WTC11 (cell line): ENCODE measurements at regions not wholly inside any gene's neighbourhood (a gene's known extent, or its start where the extent isn't known, plus 50 kb on each side); places are given as distances from the start of the nearest gene placed in this dataset.

Experiments
- ATAC-seq: fragments of 200-7000 bp; cut with Tn5 transposase; 2 replicates; pipeline ENCODE4 v1.10.0; 2021; ENCODE audit warnings: mild to moderate bottlenecking, moderate library complexity
- CTCF ChIA-PET: fragments of 300-600 bp; sonication (Branson Sonifier 250); formaldehyde crosslinking; loops from one replicate; lab custom pipeline; 2021; ENCODE audit warnings: antibody characterized with exemption; lab: Charles Lee
- POLR2A ChIA-PET: fragments of 350-600 bp; sonication (Branson Sonifier 250); formaldehyde crosslinking; loops from one replicate; lab custom pipeline; 2021; ENCODE audit warnings: antibody characterized with exemption; lab: Charles Lee
- DNase-seq: peaks from one replicate; pipeline ENCODE4 v3.0.0; 2021; ENCODE audit warnings: low spot score
- H3K27ac Mint-ChIP-seq: 2 replicates; pipeline ENCODE4 v1.8.0; 2021; ENCODE audit warnings: mixed read lengths
- H3K27me3 Mint-ChIP-seq: 2 replicates; pipeline ENCODE4 v1.8.0; 2021; ENCODE audit warnings: low read depth, mild to moderate bottlenecking, moderate library complexity, mixed read lengths
- H3K36me3 Mint-ChIP-seq: 2 replicates; pipeline ENCODE4 v1.8.0; 2021; ENCODE audit warnings: mixed read lengths
- H3K4me1 Mint-ChIP-seq: 2 replicates; pipeline ENCODE4 v1.8.0; 2022; ENCODE audit warnings: mixed read lengths
- H3K4me3 Mint-ChIP-seq: 2 replicates; pipeline ENCODE4 v1.8.0; 2021; ENCODE audit warnings: mild to moderate bottlenecking, moderate library complexity, mixed read lengths
- H3K9me3 Mint-ChIP-seq: 2 replicates; pipeline ENCODE4 v1.8.0; 2021; ENCODE audit warnings: mixed read lengths
- ATF2 ChIP-seq: sonication (generic); formaldehyde crosslinking; IDR thresholded peaks from 2 replicates; pipeline ENCODE4 v1.8.1; 2022; ENCODE audit warnings: low read depth, missing genetic modification reagents, borderline replicate concordance
- CTCF ChIP-seq: fragments of 200-600 bp; IDR thresholded peaks from 2 replicates; pipeline ENCODE4 v1.8.0; 2022; ENCODE audit warnings: antibody characterized with exemption
- E2F1 ChIP-seq: sonication (generic); formaldehyde crosslinking; IDR thresholded peaks from 2 replicates; pipeline ENCODE4 v1.8.0; 2022; ENCODE audit warnings: mild to moderate bottlenecking, missing genetic modification reagents
- ERG ChIP-seq: fragments of 250-450 bp; sonication (Bioruptor Pico); IDR thresholded peaks from 2 replicates; pipeline ENCODE4 v1.8.0; 2021; ENCODE audit warnings: mild to moderate bottlenecking
- ETV6 ChIP-seq: sonication (generic); formaldehyde crosslinking; IDR thresholded peaks from 2 replicates; pipeline ENCODE4 v1.8.1; 2022; ENCODE audit warnings: mild to moderate bottlenecking, missing genetic modification reagents
- FOXJ3 ChIP-seq: sonication (generic); formaldehyde crosslinking; IDR thresholded peaks from 2 replicates; pipeline ENCODE4 v1.9.0; 2021; ENCODE audit warnings: missing genetic modification reagents, mild to moderate bottlenecking, borderline replicate concordance
- FOXP1 ChIP-seq: sonication (generic); formaldehyde crosslinking; IDR thresholded peaks from 2 replicates; pipeline ENCODE4 v1.8.0; 2022; ENCODE audit warnings: missing genetic modification reagents, mild to moderate bottlenecking, moderate library complexity, borderline replicate concordance
- GRHL2 ChIP-seq: fragments of 250-450 bp; sonication (Bioruptor Pico); IDR thresholded peaks from 2 replicates; pipeline ENCODE4 v1.8.0; 2022; ENCODE audit warnings: mild to moderate bottlenecking, moderate library complexity; ENCODE audit not compliant: insufficient replicate concordance, severe bottlenecking
- HMGA2 ChIP-seq: fragments of 250-450 bp; sonication (Bioruptor Pico); IDR thresholded peaks from 2 replicates; pipeline ENCODE4 v1.4.0; 2021; ENCODE audit warnings: mild to moderate bottlenecking, moderate library complexity
- JAZF1 ChIP-seq: fragments of 250-450 bp; sonication (Bioruptor Pico); IDR thresholded peaks from 2 replicates; pipeline ENCODE4 v1.9.0; 2021; ENCODE audit warnings: moderate library complexity, mild to moderate bottlenecking, inconsistent platforms
- MXD4 ChIP-seq: fragments of 250-450 bp; sonication (Bioruptor Pico); IDR thresholded peaks from 2 replicates; pipeline ENCODE4 v1.8.0; 2021; ENCODE audit warnings: mild to moderate bottlenecking, moderate library complexity, borderline replicate concordance
- NR2C2 ChIP-seq: sonication (generic); formaldehyde crosslinking; IDR thresholded peaks from 2 replicates; pipeline ENCODE4 v1.8.0; 2022; ENCODE audit warnings: mild to moderate bottlenecking, missing genetic modification reagents
- PREB ChIP-seq: sonication (generic); formaldehyde crosslinking; IDR thresholded peaks from 2 replicates; pipeline ENCODE4 v1.8.1; 2022; ENCODE audit warnings: mild to moderate bottlenecking, missing genetic modification reagents, moderate library complexity, borderline replicate concordance
- PRRX2 ChIP-seq: fragments of 250-450 bp; sonication (Bioruptor Pico); IDR thresholded peaks from 2 replicates; pipeline ENCODE4 v1.8.0; 2021; ENCODE audit warnings: mild to moderate bottlenecking
- USF1 ChIP-seq: sonication (generic); formaldehyde crosslinking; IDR thresholded peaks from 2 replicates; pipeline ENCODE4 v1.8.0; 2022; ENCODE audit warnings: mild to moderate bottlenecking, missing genetic modification reagents
- ZBTB43 ChIP-seq: sonication (generic); formaldehyde crosslinking; IDR thresholded peaks from 2 replicates; pipeline ENCODE4 v1.8.1; 2023; ENCODE audit warnings: mild to moderate bottlenecking, missing genetic modification reagents
- ZNF512 ChIP-seq: sonication (generic); formaldehyde crosslinking; IDR thresholded peaks from 2 replicates; pipeline ENCODE4 v1.8.1; 2022; ENCODE audit warnings: missing genetic modification reagents, borderline replicate concordance
- ZNF671 ChIP-seq: fragments of 250-450 bp; sonication (Bioruptor Pico); IDR thresholded peaks from 2 replicates; pipeline ENCODE4 v1.8.0; 2021; ENCODE audit warnings: mild to moderate bottlenecking

- no peak for TF ChIP-seq E2F1 (CRISPR knock-in tag)
- no peak for TF ChIP-seq GRHL2 (CRISPR knock-in tag)
- no peak for TF ChIP-seq ETV6 (CRISPR knock-in tag)
- TF ChIP-seq ZNF671 (CRISPR knock-in tag): no peak
These were observed 77.1 kb upstream of the TTC34 start (continued) for GRCh38 chr1:2878591-2878990.

- Mint-ChIP-seq H3K9me3 (no peaks in the 10 kb centered on the region), H3K27me3 (no peaks in the 10 kb centered on the region), H3K4me1 (no peaks in the 10 kb centered on the region), H3K36me3 (peaks cover 12% of the 10 kb centered on the region; the same call in 1 of the 2 replicates), H3K4me3 (no peak overlapping the region), H3K27ac (no peak overlapping the region)
- no peak for TF ChIP-seq FOXJ3
- TF ChIP-seq ZBTB43 (CRISPR knock-in tag): no peak
- no peak for TF ChIP-seq NR2C2 (CRISPR knock-in tag)
- no peak for TF ChIP-seq PREB (CRISPR knock-in tag)
- ChIA-PET POLR2A (no interaction called here), CTCF (no interaction called here)
- DNase-seq: no peak
- ATAC-seq: no peak
These were observed 77.5 kb upstream of the TTC34 start for GRCh38 chr1:2879026-2879425.

- Mint-ChIP-seq H3K9me3 (no peaks in the 10 kb centered on the region), H3K4me3 (no peak overlapping the region), H3K4me1 (no peaks in the 10 kb centered on the region), H3K36me3 (peaks cover 6% of the 10 kb centered on the region; the same call in 1 of the 2 replicates), H3K27ac (no peak overlapping the region), H3K27me3 (no peaks in the 10 kb centered on the region)
- CTCF ChIA-PET: no interaction called here
- DNase-seq: no peak
- no peak for TF ChIP-seq MXD4 (CRISPR knock-in tag)
- TF ChIP-seq ERG: no peak
- no peak for TF ChIP-seq USF1 (CRISPR knock-in tag)
- no peak for TF ChIP-seq FOXP1
- TF ChIP-seq HMGA2: no peak
- no peak for ATAC-seq
- POLR2A ChIA-PET: no interaction called here
These were observed 78.1 kb upstream of the TTC34 start for GRCh38 chr1:2879591-2879990.

GRCh38 chr1:2880086-2880485 is 78.6 kb upstream of the TTC34 start:
- ATAC-seq: no peak
- DNase-seq: no peak
- Mint-ChIP-seq H3K27ac (no peak overlapping the region), H3K4me3 (no peak overlapping the region), H3K27me3 (no peaks in the 10 kb centered on the region), H3K9me3 (no peaks in the 10 kb centered on the region), H3K4me1 (no peaks in the 10 kb centered on the region), H3K36me3 (peaks cover 9% of the 10 kb centered on the region)
- ChIA-PET CTCF (no interaction called here), POLR2A (no interaction called here)
- TF ChIP-seq JAZF1 (CRISPR knock-in tag): no peak
- TF ChIP-seq ZNF512 (CRISPR knock-in tag): no peak
- TF ChIP-seq ATF2 (CRISPR knock-in tag): no peak
- TF ChIP-seq ZBTB43 (CRISPR knock-in tag): no peak
- TF ChIP-seq CTCF: no peak
- no peak for TF ChIP-seq PRRX2 (CRISPR knock-in tag)
- TF ChIP-seq USF1 (CRISPR knock-in tag): no peak
